Activated B cell treated with CpG ODN at 0.5 μM for 24 hours (primary cell): ENCODE measurements at regions not wholly inside any gene's neighbourhood (a gene's known extent, or its start where the extent isn't known, plus 50 kb on each side); places are given as distances from the start of the nearest gene placed in this dataset.

Experiments
- ATAC-seq: fragments of 200-7000 bp; cut with Tn5 transposase; one replicate; pipeline ENCODE4 v1.10.0; 2021; ENCODE audit warnings: low read depth, mild to moderate bottlenecking, moderate library complexity
- CTCF ChIA-PET: fragments of 350-600 bp; sonication (Branson Sonifier 250); formaldehyde crosslinking; loops from one replicate; lab custom pipeline; 2021; ENCODE audit warnings: antibody characterized with exemption; lab: Charles Lee
- POLR2A ChIA-PET: fragments of 350-600 bp; sonication (Branson Sonifier 250); formaldehyde crosslinking; loops from one replicate; lab custom pipeline; 2021; ENCODE audit warnings: antibody characterized with exemption; lab: Charles Lee
- DNase-seq: peaks from one replicate; pipeline ENCODE4 v3.0.0; 2022
- H3K27ac Mint-ChIP-seq: one replicate; pipeline ENCODE4 v1.8.0; 2020; ENCODE audit warnings: mixed read lengths
- H3K27me3 Mint-ChIP-seq: one replicate; pipeline ENCODE4 v1.8.0; 2021; ENCODE audit warnings: mixed read lengths
- H3K36me3 Mint-ChIP-seq: one replicate; pipeline ENCODE4 v1.8.0; 2021; ENCODE audit warnings: low read depth, mixed read lengths
- H3K4me1 Mint-ChIP-seq: one replicate; pipeline ENCODE4 v1.8.0; 2021; ENCODE audit warnings: mixed read lengths
- H3K4me3 Mint-ChIP-seq: one replicate; pipeline ENCODE4 v1.8.0; 2020; ENCODE audit warnings: mild to moderate bottlenecking, mixed read lengths
- H3K9me3 Mint-ChIP-seq: one replicate; pipeline ENCODE4 v1.8.0; 2020; ENCODE audit warnings: mixed read lengths
- CTCF ChIP-seq: fragments of 200-600 bp; IDR thresholded peaks from one replicate; pipeline ENCODE4 v1.8.0; 2022; ENCODE audit warnings: antibody characterized with exemption, mild to moderate bottlenecking
- intact Hi-C: fragments of 100-400 bp; cut with micrococcal nuclease; formaldehyde crosslinking; loops from one replicate; pipeline ENCODE4 v1.15.1; 2024

DNA sequence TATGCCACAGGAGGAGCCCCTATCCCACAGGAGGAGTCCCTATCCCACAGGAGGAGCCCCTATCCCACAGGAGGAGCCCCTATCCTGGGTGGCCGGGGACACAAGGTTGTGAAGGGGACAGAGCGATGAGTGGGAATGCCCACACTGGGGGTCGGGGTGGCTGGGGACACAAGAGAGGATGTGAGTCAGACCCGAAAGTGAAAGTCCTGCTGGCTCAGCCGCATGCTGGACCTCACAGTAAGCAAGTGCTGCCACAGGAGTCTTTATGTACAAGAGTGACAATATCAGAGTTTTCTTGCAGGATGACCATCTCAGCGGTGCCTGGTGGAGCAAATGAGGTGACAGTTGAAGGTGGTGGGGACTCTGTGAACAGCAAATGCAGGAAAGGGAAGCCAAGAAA, 93.7 kb downstream of the PSMB1 start:
- Mint-ChIP-seq H3K36me3 (no peaks in the 10 kb centered on the region), H3K4me1 (peaks cover 7% of the 10 kb centered on the region), H3K4me3 (peak overlapping the region; percentile 53), H3K27ac (no peak overlapping the region), H3K9me3 (no peaks in the 10 kb centered on the region), H3K27me3 (peaks cover 7% of the 10 kb centered on the region)
- intact Hi-C loops = no loop called here
- ATAC-seq (peak; percentile 42), DNase-seq (no peak)
- no peak for TF ChIP-seq CTCF
- POLR2A ChIA-PET = no interaction called here
- CTCF ChIA-PET = no interaction called here

GRCh38 chr6:170456886-170457698, 96.0 kb downstream of the PSMB1 start:
- intact Hi-C loops = no loop called here
- DNase-seq (no peak), ATAC-seq (no peak)
- no peak for TF ChIP-seq CTCF
- ChIA-PET POLR2A (no interaction called here), CTCF (no interaction called here)
- Mint-ChIP-seq H3K4me1 (peaks cover 7% of the 10 kb centered on the region), H3K27me3 (peaks cover 7% of the 10 kb centered on the region), H3K27ac (no peak overlapping the region), H3K4me3 (no peak overlapping the region), H3K36me3 (no peaks in the 10 kb centered on the region), H3K9me3 (no peaks in the 10 kb centered on the region)
